BLaER1 (cell line): ENCODE measurements at regions not wholly inside any gene's neighbourhood (a gene's known extent, or its start where the extent isn't known, plus 50 kb on each side); places are given as distances from the start of the nearest gene placed in this dataset.

Experiments
- H3K27ac ChIP-seq: shearing (Covaris generic); formaldehyde crosslinking; 2 replicates; pipeline ENCODE4 v1.8.1; 2022
- H3K27me3 ChIP-seq: shearing (Covaris generic); formaldehyde crosslinking; 2 replicates; pipeline ENCODE4 v1.8.1; 2022
- H3K36me3 ChIP-seq: shearing (Covaris generic); formaldehyde crosslinking; 2 replicates; pipeline ENCODE4 v1.8.1; 2022
- H3K4me1 ChIP-seq: shearing (Covaris generic); formaldehyde crosslinking; 2 replicates; pipeline ENCODE4 v1.8.1; 2022
- H3K4me2 ChIP-seq: shearing (Covaris generic); formaldehyde crosslinking; 2 replicates; pipeline ENCODE4 v1.8.1; 2022
- H3K4me3 ChIP-seq: shearing (Covaris generic); formaldehyde crosslinking; 2 replicates; pipeline ENCODE4 v1.8.1; 2022
- H3K9ac ChIP-seq: shearing (Covaris generic); formaldehyde crosslinking; 2 replicates; pipeline ENCODE4 v1.8.1; 2022
- H3K9me3 ChIP-seq: shearing (Covaris generic); formaldehyde crosslinking; 2 replicates; pipeline ENCODE4 v1.8.1; 2022
- H4K20me1 ChIP-seq: shearing (Covaris generic); formaldehyde crosslinking; 2 replicates; pipeline ENCODE4 v1.8.1; 2022
- Cebpa-rat ChIP-seq: shearing (Covaris generic); IDR thresholded peaks from 2 replicates; pipeline ENCODE4 v1.8.1; 2022

DNA sequence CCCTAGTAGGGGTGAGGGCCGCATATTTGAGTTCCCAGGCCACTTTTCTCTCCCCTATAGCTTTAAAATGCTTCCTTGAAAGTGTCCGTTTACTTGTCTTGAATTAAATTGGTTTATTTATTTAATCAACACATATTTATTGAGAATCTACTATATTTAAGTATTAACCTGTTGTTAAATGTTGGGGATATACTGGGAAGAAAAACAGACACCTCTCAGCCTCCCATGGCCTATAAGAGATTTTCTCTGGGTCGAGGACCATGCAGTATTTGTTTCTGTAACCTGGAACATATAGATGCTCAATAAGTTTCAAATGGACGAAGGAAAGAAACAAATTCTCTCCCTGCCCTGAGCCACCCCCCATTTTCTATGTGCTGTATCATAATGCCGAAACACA, 98.6 kb downstream of the INSIG2 start:
- Histone ChIP-seq H4K20me1 (no peaks in the 10 kb centered on the region), H3K27ac (peak overlapping the region; percentile 88), H3K9me3 (no peaks in the 10 kb centered on the region), H3K4me2 (peak overlapping the region; percentile 93), H3K4me1 (peaks cover 47% of the 10 kb centered on the region), H3K4me3 (peak overlapping the region; percentile 70; the same call in 1 of the 2 replicates), H3K9ac (peak overlapping the region; percentile 84), H3K36me3 (no peaks in the 10 kb centered on the region), H3K27me3 (no peaks in the 10 kb centered on the region)
- TF ChIP-seq Cebpa-rat = no peak

- Histone ChIP-seq H3K36me3 (no peaks in the 10 kb centered on the region), H3K9ac (peak overlapping the region; percentile 84), H3K4me3 (peak overlapping the region; percentile 70), H3K4me1 (peaks cover 47% of the 10 kb centered on the region), H3K27me3 (no peaks in the 10 kb centered on the region), H3K9me3 (no peaks in the 10 kb centered on the region), H3K4me2 (peak overlapping the region; percentile 93), H3K27ac (peak overlapping the region; percentile 88), H4K20me1 (no peaks in the 10 kb centered on the region)
- TF ChIP-seq Cebpa-rat = no peak
Observed at GRCh38 chr2:118186110-118186857, 98.0 kb downstream of the INSIG2 start.

DNA sequence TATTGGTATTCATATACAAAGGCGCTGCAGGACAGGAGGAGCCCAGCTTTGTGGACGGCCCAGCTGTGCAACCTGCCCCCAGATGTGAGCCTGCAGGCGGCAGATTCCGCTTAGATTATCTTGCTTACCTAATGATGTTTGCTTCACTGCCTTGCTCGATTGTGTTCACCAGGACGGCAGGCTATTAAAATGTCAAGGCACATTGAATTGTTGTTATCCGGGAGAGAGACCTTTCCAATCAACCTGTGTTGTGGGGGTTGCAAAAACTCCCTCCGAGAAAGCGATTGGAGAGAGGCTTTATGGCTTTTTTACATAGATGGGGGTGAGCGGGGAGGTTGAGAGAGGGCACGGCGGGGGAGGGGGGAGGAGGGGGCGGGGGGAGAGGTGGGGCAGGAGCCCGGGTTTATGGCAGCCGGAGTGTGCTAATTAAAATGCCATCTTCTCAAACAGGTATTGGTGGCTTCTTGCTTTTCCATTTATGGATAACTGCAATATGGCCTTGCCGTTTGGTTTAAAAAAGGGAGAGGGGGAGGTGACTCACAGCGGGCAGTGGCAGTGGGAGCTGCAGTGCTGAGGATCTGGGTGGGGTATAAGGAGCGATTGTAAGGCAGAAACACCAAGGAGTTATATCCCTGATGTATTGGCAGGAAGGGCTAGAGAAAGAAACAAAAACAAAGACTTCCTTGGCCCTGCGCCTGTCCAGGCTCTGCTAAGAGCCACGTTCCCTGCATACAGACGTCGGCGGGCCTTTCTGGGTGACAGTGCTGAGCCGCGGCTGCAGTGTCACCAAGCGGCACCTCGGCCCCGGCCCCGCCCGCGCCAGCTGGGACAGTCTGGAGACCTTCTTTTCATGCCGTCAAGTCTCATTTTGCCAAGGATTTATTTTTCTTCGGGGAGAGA, 97.2 kb downstream of the INSIG2 start:
- no peaks in the 10 kb centered on the region for H4K20me1 ChIP-seq
- peak overlapping the region; percentile 88 for H3K27ac ChIP-seq
- H3K4me2 ChIP-seq = peak overlapping the region; percentile 93
- H3K9ac ChIP-seq = peak overlapping the region; percentile 84
- peak overlapping the region; percentile 70 for H3K4me3 ChIP-seq
- no peaks in the 10 kb centered on the region for H3K9me3 ChIP-seq
- no peaks in the 10 kb centered on the region for H3K27me3 ChIP-seq
- no peak for TF ChIP-seq Cebpa-rat
- H3K4me1 ChIP-seq = peaks cover 43% of the 10 kb centered on the region
- no peaks in the 10 kb centered on the region for H3K36me3 ChIP-seq

- no peaks in the 10 kb centered on the region for H3K9me3 ChIP-seq
- no peak overlapping the region for H3K4me3 ChIP-seq
- peaks cover 22% of the 10 kb centered on the region for H3K4me1 ChIP-seq
- H3K9ac ChIP-seq = no peak overlapping the region
- no peaks in the 10 kb centered on the region for H4K20me1 ChIP-seq
- no peaks in the 10 kb centered on the region for H3K36me3 ChIP-seq
- H3K4me2 ChIP-seq = no peak overlapping the region
- no peaks in the 10 kb centered on the region for H3K27me3 ChIP-seq
- TF ChIP-seq Cebpa-rat = no peak
- H3K27ac ChIP-seq = no peak overlapping the region
Observed at GRCh38 chr2:118183381-118183780, 95.1 kb downstream of the INSIG2 start.

- TF ChIP-seq Cebpa-rat = no peak
- Histone ChIP-seq H3K27me3 (no peaks in the 10 kb centered on the region), H3K4me2 (no peak overlapping the region), H3K4me1 (peaks cover 10% of the 10 kb centered on the region; the same call in 1 of the 2 replicates), H3K9me3 (no peaks in the 10 kb centered on the region), H3K9ac (no peak overlapping the region), H4K20me1 (no peaks in the 10 kb centered on the region), H3K36me3 (no peaks in the 10 kb centered on the region), H3K4me3 (no peak overlapping the region), H3K27ac (no peak overlapping the region)
Observed at GRCh38 chr2:118179445-118179844, 91.2 kb downstream of the INSIG2 start.

DNA sequence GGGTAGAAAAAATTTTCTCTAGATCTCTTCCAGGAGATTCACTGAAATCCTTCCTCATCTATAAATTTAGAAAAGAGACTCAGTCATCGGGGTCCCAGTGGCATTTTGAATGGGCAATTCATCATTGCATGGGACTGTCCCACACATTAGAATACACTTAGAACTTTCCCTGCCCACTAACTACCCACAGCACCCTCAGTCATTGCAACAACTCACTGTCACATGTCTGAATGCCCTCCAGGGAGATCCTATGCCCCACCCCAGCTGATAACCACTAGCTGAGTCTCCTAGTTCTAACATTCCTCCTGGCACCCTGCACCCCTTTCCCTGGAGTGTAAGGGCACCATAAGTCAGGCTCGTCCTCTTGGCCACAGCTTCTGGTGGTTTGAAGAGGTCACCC, 89.6 kb downstream of the INSIG2 start:
- Histone ChIP-seq H3K27ac (no peak overlapping the region), H3K4me2 (no peak overlapping the region), H4K20me1 (no peaks in the 10 kb centered on the region), H3K27me3 (no peaks in the 10 kb centered on the region), H3K4me1 (peaks cover 10% of the 10 kb centered on the region; the same call in 1 of the 2 replicates), H3K9ac (no peak overlapping the region), H3K4me3 (no peak overlapping the region), H3K36me3 (no peaks in the 10 kb centered on the region), H3K9me3 (no peaks in the 10 kb centered on the region)
- TF ChIP-seq Cebpa-rat = no peak

DNA sequence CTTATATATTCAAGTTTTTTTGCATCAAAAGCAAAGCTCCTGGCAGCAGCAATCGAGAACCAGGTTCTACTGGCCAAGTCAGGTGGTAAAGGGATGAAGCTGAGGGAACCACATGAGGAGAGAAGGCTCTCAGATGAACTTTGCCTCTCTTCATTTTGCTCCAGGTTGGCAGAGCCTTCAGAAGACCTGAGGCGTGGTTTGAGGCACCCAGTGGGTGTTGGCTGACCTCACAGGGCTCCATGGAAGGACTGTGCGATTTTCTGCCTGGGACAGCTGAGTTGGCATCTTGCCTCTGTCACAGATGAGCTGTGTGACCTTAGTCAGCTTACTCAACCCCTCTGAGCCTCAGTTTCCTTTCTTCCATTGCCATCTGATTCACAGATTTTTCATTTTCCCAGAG, 89.0 kb downstream of the INSIG2 start:
- Histone ChIP-seq H3K4me1 (peaks cover 10% of the 10 kb centered on the region; the same call in 1 of the 2 replicates), H3K27me3 (no peaks in the 10 kb centered on the region), H3K9me3 (no peaks in the 10 kb centered on the region), H4K20me1 (no peaks in the 10 kb centered on the region), H3K4me2 (no peak overlapping the region), H3K36me3 (no peaks in the 10 kb centered on the region), H3K9ac (no peak overlapping the region), H3K4me3 (no peak overlapping the region), H3K27ac (no peak overlapping the region)
- no peak for TF ChIP-seq Cebpa-rat

DNA sequence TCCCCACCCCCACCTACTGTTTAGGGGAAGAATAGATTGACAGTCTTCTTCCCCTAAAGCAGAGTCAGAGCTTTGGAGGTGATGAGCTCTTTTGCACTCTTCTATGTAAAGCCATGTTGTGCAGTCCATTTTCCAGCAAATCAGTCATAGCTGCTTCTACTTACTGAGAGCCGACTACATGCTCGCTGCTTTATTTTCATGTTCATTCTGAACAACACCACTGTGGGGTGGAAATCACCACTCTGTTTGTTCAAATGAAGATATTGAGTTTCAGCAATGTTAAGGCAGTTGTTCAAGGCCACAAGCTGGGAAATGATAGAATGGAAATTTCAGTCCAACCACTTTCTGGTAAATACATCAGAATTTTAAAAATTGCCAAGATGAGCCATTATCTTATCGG, 88.3 kb downstream of the INSIG2 start:
- no peak for TF ChIP-seq Cebpa-rat
- H3K27me3 ChIP-seq = no peaks in the 10 kb centered on the region

GRCh38 chr2:118171546-118171945, 83.3 kb downstream of the INSIG2 start:
- Histone ChIP-seq H3K9me3 (no peaks in the 10 kb centered on the region), H4K20me1 (no peaks in the 10 kb centered on the region), H3K4me1 (no peaks in the 10 kb centered on the region), H3K27me3 (no peaks in the 10 kb centered on the region), H3K27ac (no peak overlapping the region), H3K4me3 (no peak overlapping the region), H3K4me2 (no peak overlapping the region), H3K9ac (no peak overlapping the region), H3K36me3 (no peaks in the 10 kb centered on the region)
- no peak for TF ChIP-seq Cebpa-rat

More for the DNA sequence above, 88.3 kb downstream of the INSIG2 start:
- Histone ChIP-seq H3K27ac (no peak overlapping the region), H3K9me3 (no peaks in the 10 kb centered on the region), H3K4me2 (no peak overlapping the region), H3K9ac (no peak overlapping the region), H3K4me1 (peaks cover 10% of the 10 kb centered on the region; the same call in 1 of the 2 replicates), H4K20me1 (no peaks in the 10 kb centered on the region), H3K36me3 (no peaks in the 10 kb centered on the region), H3K4me3 (no peak overlapping the region)
